Subcutaneous abdominal adipose tissue (tissue), 5 donors: ENCODE measurements at regions not wholly inside any gene's neighbourhood (a gene's known extent, or its start where the extent isn't known, plus 50 kb on each side); places are given as distances from the start of the nearest gene placed in this dataset.

ENCODE experiments used
- H3K27ac ChIP-seq: one replicate; pipeline ENCODE4 v1.7.0; 2013; ENCODE audit warnings: low read depth, mild to moderate bottlenecking, inconsistent platforms, low read length, moderate library complexity
- H3K27me3 ChIP-seq, 5 donors: one replicate each; pipeline ENCODE4 v1.7.0; 2013; ENCODE audit warnings: low read length in 5 of 5, inconsistent platforms in 1 of 5; ENCODE audit not compliant: control insufficient read depth in 5 of 5, insufficient read depth in 4 of 5
- H3K36me3 ChIP-seq, 5 donors: one replicate each; pipeline ENCODE4 v1.7.0; 2013; ENCODE audit warnings: low read length in 5 of 5; ENCODE audit not compliant: control insufficient read depth in 5 of 5, insufficient read depth in 5 of 5
- H3K4me1 ChIP-seq, 5 donors: one replicate each; pipeline ENCODE4 v1.7.0; 2013; ENCODE audit warnings: low read length in 5 of 5, mild to moderate bottlenecking in 3 of 5, moderate library complexity in 1 of 5; ENCODE audit not compliant: control insufficient read depth in 5 of 5, insufficient read depth in 5 of 5
- H3K4me3 ChIP-seq, 5 donors: one replicate each; pipeline ENCODE4 v1.7.0; 2013; ENCODE audit warnings: low read length in 5 of 5, low read depth in 1 of 5
- H3K9ac ChIP-seq, 5 donors: one replicate each; pipeline ENCODE4 v1.7.0; 2013; ENCODE audit warnings: low read length in 5 of 5, mild to moderate bottlenecking in 4 of 5, moderate library complexity in 3 of 5
- H3K9me3 ChIP-seq, 5 donors: one replicate each; pipeline ENCODE4 v1.7.0; 2013; ENCODE audit warnings: low read length in 5 of 5; ENCODE audit not compliant: control insufficient read depth in 5 of 5
- donor health status: healthy.
- donor health status: healthy.
- donor health status: healthy.
- donor health status: healthy.
- donor health status: healthy.

DNA sequence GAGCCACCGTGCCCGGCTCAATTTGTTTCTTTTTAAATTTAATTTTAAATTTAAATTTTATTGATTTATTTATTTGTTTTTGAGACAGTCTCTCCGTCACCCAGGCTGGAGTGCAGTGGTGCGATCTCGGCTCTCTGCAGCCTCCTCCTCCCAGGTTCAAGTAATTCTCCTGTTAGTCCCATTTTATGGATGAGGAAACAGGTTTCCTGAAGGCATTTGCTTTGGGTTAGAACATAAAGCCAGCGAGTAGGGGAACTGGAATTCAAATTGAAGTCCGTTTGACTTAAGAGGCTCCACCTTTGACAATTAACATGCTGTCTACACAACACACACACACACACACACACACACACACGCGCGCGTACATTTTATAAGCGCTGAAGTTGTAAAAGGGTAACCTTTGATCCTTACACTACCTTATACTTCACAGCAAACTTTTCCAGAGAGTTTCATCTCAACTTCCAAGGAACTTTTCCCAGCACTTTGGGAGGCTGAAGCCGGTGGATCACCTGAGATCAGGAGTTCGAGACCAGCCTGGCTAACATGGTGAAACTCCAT is 232.0 kb downstream of the BCAS1 start:
- H3K4me3 ChIP-seq = no peak overlapping the region
- H3K27me3 ChIP-seq = no peaks in the 10 kb centered on the region
- H3K4me1 ChIP-seq = peaks cover 0 to 12% (median 0%) of the 10 kb centered on the region in 5 donors
- no peak overlapping the region for H3K9ac ChIP-seq
- H3K9me3 ChIP-seq = no peaks in the 10 kb centered on the region
- no peaks in the 10 kb centered on the region for H3K36me3 ChIP-seq
- no peak overlapping the region for H3K27ac ChIP-seq

DNA sequence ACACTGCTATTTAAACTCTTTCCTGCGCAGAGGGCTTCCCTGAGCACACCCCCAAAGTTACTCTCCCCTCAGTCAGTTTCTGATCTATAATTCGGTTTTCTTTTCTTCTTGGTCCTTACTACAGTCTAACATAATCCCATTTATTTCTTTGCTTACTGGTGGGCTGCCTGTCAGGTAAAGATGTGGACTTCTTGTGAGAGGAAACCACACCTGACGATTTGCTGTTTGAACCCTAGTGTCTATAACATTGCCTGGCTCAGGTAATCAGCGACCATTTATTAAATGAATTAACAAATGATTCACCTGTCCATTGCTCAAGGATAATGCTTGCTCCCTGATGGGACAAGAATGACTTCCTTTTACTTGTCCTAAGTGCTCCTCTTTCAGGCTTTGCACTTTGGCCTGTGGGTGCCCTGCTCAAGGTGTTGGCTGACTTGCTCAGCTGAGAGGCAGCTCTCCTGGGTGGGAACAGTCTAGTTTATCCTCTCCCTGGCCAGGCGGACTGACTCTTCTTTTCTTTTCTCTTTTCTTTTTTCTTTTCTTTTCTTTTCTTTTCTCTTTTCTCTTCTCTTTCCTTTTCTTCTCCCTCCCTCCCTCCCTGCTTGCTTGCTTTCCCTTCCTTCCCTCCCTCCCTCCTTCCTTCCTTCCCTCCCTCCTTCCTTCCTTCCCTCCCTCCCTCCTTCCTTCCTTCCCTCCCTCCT is 233.1 kb downstream of the BCAS1 start:
- Histone ChIP-seq H3K4me3 (no peak overlapping the region), H3K9ac (no peak overlapping the region), H3K27me3 (no peaks in the 10 kb centered on the region), H3K27ac (no peak overlapping the region), H3K4me1 (peaks cover 0 to 12% (median 0%) of the 10 kb centered on the region in 5 donors), H3K36me3 (no peaks in the 10 kb centered on the region), H3K9me3 (no peaks in the 10 kb centered on the region)

DNA sequence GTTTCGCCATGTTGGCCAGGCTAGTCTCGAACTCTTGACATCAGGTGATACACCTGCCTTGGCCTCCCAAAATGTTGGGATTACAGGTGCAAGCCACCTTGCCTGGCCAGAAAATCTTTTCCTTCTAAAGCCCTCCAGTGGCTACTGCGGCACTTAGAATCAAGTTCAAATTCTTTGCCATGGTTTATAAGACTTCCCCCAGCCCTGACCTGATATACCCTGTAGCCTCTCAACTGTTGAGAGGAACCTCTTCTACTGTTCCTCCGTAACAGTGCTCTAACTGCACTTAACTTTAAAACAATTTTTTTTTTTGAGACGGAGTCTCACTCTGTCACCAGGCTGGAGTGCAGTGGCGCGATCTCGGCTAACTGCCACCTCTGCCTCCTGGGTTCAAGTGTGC is 235.6 kb downstream of the BCAS1 start:
- Histone ChIP-seq H3K27ac (no peak overlapping the region), H3K4me1 (peaks cover 0 to 20% (median 11%) of the 10 kb centered on the region in 5 donors), H3K27me3 (no peaks in the 10 kb centered on the region), H3K36me3 (no peaks in the 10 kb centered on the region), H3K4me3 (no peak overlapping the region), H3K9ac (no peak overlapping the region), H3K9me3 (no peaks in the 10 kb centered on the region)

GRCh38 chr20:53834062-53834442 is 236.3 kb downstream of the BCAS1 start:
- Histone ChIP-seq H3K36me3 (no peaks in the 10 kb centered on the region), H3K4me3 (no peak overlapping the region), H3K27ac (no peak overlapping the region), H3K27me3 (no peaks in the 10 kb centered on the region), H3K9ac (no peak overlapping the region), H3K9me3 (no peaks in the 10 kb centered on the region), H3K4me1 (peaks cover 0 to 20% (median 15%) of the 10 kb centered on the region in 5 donors)

DNA sequence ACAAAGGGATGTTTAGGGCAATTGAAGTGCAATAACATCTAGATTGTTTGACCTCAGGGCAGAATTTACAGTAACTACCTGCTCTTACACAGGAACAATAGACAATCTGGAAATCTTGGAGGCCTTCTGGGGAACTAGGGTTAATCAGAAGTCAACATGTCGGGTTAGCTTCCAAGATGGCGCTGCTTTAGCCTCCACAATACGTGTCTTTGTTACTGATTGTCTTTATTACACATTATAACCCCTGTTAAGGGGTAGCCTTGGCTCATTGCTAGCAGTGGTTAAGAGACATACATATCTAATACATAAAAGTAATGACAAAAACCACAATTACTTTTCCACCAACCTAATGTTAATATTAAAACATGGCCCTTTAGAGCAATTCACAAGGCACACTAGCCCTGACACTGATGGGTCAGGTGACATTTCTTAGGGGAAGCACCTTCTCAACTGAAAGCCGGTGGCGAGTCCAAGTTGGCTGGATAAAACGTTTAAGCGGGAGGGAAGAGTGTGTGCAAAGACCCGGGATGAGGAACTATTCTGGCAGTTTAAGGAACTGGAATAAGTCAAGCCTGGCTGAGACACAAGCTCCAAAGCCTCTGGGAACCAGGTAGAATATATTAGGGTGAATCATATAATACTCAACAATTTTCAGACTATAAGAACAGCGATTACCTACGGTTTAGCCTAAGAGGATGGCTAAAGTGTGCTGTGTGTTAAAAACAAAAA is 236.9 kb downstream of the BCAS1 start:
- no peak overlapping the region for H3K4me3 ChIP-seq
- H3K9me3 ChIP-seq = no peaks in the 10 kb centered on the region
- H3K9ac ChIP-seq = no peak overlapping the region
- peaks cover 0 to 25% (median 21%) of the 10 kb centered on the region in 5 donors for H3K4me1 ChIP-seq
- H3K27ac ChIP-seq = no peak overlapping the region
- H3K36me3 ChIP-seq = no peaks in the 10 kb centered on the region
- H3K27me3 ChIP-seq = no peaks in the 10 kb centered on the region

GRCh38 chr20:53832499-53832898 is 237.9 kb downstream of the BCAS1 start:
- Histone ChIP-seq H3K9ac (no peak overlapping the region), H3K4me3 (no peak overlapping the region), H3K4me1 (peaks cover 0 to 33% (median 27%) of the 10 kb centered on the region in 5 donors), H3K9me3 (no peaks in the 10 kb centered on the region), H3K27ac (no peak overlapping the region), H3K36me3 (no peaks in the 10 kb centered on the region), H3K27me3 (no peaks in the 10 kb centered on the region)

GRCh38 chr20:53831812-53832211 is 238.2 kb upstream of the ZNF217 start:
- Histone ChIP-seq H3K4me1 (peaks cover 0 to 33% (median 27%) of the 10 kb centered on the region in 5 donors), H3K27ac (no peak overlapping the region)

DNA sequence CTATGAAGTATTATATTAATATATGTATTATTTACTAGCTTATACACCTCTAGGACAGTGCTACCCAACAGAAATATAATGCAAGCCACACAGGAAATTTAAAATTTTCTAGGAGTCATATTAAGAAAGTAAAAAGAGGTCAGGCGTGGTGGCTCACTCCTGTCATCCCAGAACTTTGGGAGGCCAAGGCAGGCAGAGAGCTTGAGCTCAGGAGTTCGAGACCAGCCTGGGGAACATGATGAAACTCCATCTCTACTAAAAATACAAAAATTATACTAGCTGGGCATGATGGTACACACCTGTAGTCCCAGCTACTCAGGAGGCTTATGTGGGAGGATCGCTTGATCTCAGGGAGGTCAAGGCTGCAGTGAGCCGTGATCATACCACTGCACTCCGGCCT is 237.6 kb upstream of the ZNF217 start:
- Histone ChIP-seq H3K9ac (no peak overlapping the region), H3K27me3 (no peaks in the 10 kb centered on the region), H3K36me3 (no peaks in the 10 kb centered on the region), H3K4me1 (peaks cover 0 to 33% (median 27%) of the 10 kb centered on the region in 5 donors), H3K9me3 (no peaks in the 10 kb centered on the region), H3K27ac (no peak overlapping the region), H3K4me3 (no peak overlapping the region)

More at GRCh38 chr20:53831812-53832211, 238.2 kb upstream of the ZNF217 start:
- no peaks in the 10 kb centered on the region for H3K9me3 ChIP-seq
- no peak overlapping the region for H3K4me3 ChIP-seq
- H3K9ac ChIP-seq = no peak overlapping the region
- no peaks in the 10 kb centered on the region for H3K27me3 ChIP-seq
- no peaks in the 10 kb centered on the region for H3K36me3 ChIP-seq

GRCh38 chr20:53829724-53830521 is 236.3 kb upstream of the ZNF217 start:
- peak overlapping the region; percentile 95 for H3K27ac ChIP-seq
- peak overlapping the region; percentile 40 to 67 (median 49) for H3K4me3 ChIP-seq
- H3K36me3 ChIP-seq = no peaks in the 10 kb centered on the region
- peaks cover 0 to 33% (median 27%) of the 10 kb centered on the region in 5 donors for H3K4me1 ChIP-seq
- H3K9ac ChIP-seq = peak overlapping the region; percentile 11 to 70 (median 68)
- no peaks in the 10 kb centered on the region for H3K27me3 ChIP-seq
- no peaks in the 10 kb centered on the region for H3K9me3 ChIP-seq
